ENCODE measurements at regions not wholly inside any gene's neighbourhood (a gene's known extent, or its start where the extent isn't known, plus 50 kb on each side); places are given as distances from the start of the nearest gene placed in this dataset.

DNA sequence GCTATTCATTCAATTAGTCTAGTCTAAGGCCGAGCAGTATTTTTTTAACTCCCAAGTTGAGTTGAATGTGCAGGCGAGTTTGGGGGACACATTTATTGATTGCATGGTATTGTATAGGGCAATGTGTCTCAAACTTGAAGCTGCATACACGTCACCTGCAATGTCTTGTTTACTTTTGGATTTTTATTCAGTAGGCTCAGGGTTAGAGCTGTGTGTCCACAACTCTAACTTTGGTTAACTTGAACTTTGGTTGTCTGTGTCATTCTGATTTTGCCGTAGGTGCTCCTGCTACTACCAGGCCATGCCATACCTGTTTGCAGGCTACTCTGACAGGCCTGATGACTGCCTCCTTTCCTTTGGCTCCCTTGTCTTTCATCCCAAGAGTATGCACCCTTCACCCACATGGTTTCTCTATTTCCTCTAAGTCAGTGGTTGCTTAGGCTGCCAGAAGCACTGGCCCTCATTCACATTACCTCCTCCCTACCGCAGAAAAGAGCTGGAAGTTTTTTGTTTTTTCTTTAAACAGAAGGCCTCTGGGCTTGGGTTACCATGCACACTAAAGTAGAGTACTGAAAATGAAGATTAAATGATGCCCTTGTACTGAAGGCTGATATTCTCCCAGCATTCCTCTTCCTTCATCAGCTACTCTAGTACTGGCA lies 219.4 kb upstream of the SPOPL start:
- intact Hi-C loops (cut with micrococcal nuclease; ENCODE audit: unreplicated experiment): no loop called here
- no peak overlapping the region for H3K27ac ChIP-seq
- TF ChIP-seq EZH2 (IDR thresholded peaks at IDR 0.05; ENCODE audit: low read depth): no peak
- TF ChIP-seq, protein P1, sequence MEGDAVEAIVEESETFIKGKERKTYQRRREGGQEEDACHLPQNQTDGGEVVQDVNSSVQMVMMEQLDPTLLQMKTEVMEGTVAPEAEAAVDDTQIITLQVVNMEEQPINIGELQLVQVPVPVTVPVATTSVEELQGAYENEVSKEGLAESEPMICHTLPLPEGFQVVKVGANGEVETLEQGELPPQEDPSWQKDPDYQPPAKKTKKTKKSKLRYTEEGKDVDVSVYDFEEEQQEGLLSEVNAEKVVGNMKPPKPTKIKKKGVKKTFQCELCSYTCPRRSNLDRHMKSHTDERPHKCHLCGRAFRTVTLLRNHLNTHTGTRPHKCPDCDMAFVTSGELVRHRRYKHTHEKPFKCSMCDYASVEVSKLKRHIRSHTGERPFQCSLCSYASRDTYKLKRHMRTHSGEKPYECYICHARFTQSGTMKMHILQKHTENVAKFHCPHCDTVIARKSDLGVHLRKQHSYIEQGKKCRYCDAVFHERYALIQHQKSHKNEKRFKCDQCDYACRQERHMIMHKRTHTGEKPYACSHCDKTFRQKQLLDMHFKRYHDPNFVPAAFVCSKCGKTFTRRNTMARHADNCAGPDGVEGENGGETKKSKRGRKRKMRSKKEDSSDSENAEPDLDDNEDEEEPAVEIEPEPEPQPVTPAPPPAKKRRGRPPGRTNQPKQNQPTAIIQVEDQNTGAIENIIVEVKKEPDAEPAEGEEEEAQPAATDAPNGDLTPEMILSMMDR (conservative IDR thresholded peaks at IDR 0.05): no peak
- ChIA-PET CTCF (no interaction called here), POLR2A (ENCODE audit: unreplicated experiment) (no interaction called here)
- no peaks in the 10 kb centered on the region for H4K20me1 ChIP-seq (ENCODE audit: insufficient read depth)
- H3K27me3 ChIP-seq (ENCODE audit: insufficient read depth, low read depth): no peaks in the 10 kb centered on the region
- no peaks in the 10 kb centered on the region for H3K4me1 ChIP-seq (replicated peaks; ENCODE audit: insufficient read depth)
- H3K4me3 ChIP-seq: no peak overlapping the region
- no peaks in the 10 kb centered on the region; the same call in 1 of the 2 replicates for H3K9me2 ChIP-seq (ENCODE audit: insufficient read depth)
- H3K9me3 ChIP-seq (ENCODE audit: insufficient read depth, low read depth): no peaks in the 10 kb centered on the region; the same call in 1 of the 2 replicates
- H3K4me2 ChIP-seq: no peak overlapping the region
- DNase-seq: no peak
- no TSS peak for BruUV-seq (replicated peaks)
- no peak overlapping the region for H2AFZ ChIP-seq
- no peaks in the 10 kb centered on the region for H3K79me2 ChIP-seq (ENCODE audit: low read depth)
- no peaks in the 10 kb centered on the region for H3K36me3 ChIP-seq (ENCODE audit: low read depth)
- no peaks in the 10 kb centered on the region for H3F3A ChIP-seq (ENCODE audit: insufficient read depth, low read depth)

DNA sequence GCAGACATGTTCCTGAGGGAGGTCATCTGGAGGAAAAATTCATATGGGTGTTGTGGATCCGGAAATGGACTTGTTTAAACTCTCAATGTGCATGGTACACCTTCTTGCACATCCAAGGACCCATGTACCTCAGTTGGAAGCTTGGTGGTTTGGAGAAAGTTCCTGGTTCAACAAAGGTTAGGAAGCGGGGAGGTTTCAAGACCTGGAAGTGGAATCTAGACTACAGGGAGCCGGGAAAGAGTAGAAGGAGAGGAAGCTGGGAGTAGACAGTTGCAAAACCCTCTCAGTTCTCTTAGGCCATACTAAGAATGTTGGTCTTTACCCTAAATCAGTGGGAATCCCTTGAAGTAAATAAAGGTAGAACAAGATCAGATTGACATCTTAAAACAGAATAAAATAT lies 209.8 kb upstream of the SPOPL start:
- ChIA-PET CTCF (no interaction called here), POLR2A (ENCODE audit: unreplicated experiment) (no interaction called here)
- Histone ChIP-seq H3K27me3 (ENCODE audit: insufficient read depth, low read depth) (no peaks in the 10 kb centered on the region), H3K36me3 (ENCODE audit: low read depth) (no peaks in the 10 kb centered on the region), H3K9me2 (ENCODE audit: insufficient read depth) (no peaks in the 10 kb centered on the region), H3K27ac (no peak overlapping the region), H3F3A (ENCODE audit: insufficient read depth, low read depth) (no peaks in the 10 kb centered on the region), H2AFZ (no peak overlapping the region), H3K4me3 (no peak overlapping the region), H3K4me1 (replicated peaks; ENCODE audit: insufficient read depth) (no peaks in the 10 kb centered on the region), H4K20me1 (ENCODE audit: insufficient read depth) (no peaks in the 10 kb centered on the region), H3K79me2 (ENCODE audit: low read depth) (no peaks in the 10 kb centered on the region), H3K4me2 (no peak overlapping the region), H3K9me3 (ENCODE audit: insufficient read depth, low read depth) (no peaks in the 10 kb centered on the region)
- TF ChIP-seq, protein P1 (conservative IDR thresholded peaks at IDR 0.05): no peak
- no peak for TF ChIP-seq EZH2 (IDR thresholded peaks at IDR 0.05; ENCODE audit: low read depth)
- BruUV-seq (replicated peaks): no TSS peak
- intact Hi-C loops (cut with micrococcal nuclease; ENCODE audit: unreplicated experiment): no loop called here
- DNase-seq: no peak

DNA sequence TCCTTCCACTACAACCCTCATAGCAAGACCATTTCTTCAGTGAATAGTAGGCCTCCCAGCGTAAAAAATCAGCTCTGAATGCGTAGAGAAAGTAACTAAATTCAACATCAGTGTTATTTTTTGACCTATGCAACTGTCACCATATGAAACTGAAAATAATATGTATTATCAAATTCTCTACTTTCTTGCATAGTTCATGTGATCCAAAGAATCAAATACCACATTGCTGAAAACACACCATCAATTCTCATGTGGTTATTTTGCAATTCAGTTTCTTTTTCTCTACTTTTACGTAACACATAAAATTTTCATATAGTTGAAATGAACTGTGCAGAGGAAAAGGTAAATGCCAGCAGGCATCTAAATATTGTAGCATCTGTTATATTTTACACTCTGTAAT lies 208.5 kb upstream of the SPOPL start:
- ChIA-PET POLR2A (ENCODE audit: unreplicated experiment) (no interaction called here), CTCF (no interaction called here)
- no peaks in the 10 kb centered on the region for H3K27me3 ChIP-seq (ENCODE audit: insufficient read depth, low read depth)
- no peaks in the 10 kb centered on the region for H3K9me2 ChIP-seq (ENCODE audit: insufficient read depth)
- H4K20me1 ChIP-seq (ENCODE audit: insufficient read depth): no peaks in the 10 kb centered on the region
- no peak overlapping the region for H3K4me3 ChIP-seq
- no peaks in the 10 kb centered on the region for H3K36me3 ChIP-seq (ENCODE audit: low read depth)
- BruUV-seq (replicated peaks): no TSS peak
- H3K4me1 ChIP-seq (replicated peaks; ENCODE audit: insufficient read depth): no peaks in the 10 kb centered on the region
- no peak for DNase-seq
- H2AFZ ChIP-seq: no peak overlapping the region
- no peaks in the 10 kb centered on the region for H3K79me2 ChIP-seq (ENCODE audit: low read depth)
- H3K27ac ChIP-seq: no peak overlapping the region
- no peaks in the 10 kb centered on the region for H3F3A ChIP-seq (ENCODE audit: insufficient read depth, low read depth)
- H3K9me3 ChIP-seq (ENCODE audit: insufficient read depth, low read depth): no peaks in the 10 kb centered on the region
- no peak for TF ChIP-seq EZH2 (IDR thresholded peaks at IDR 0.05; ENCODE audit: low read depth)
- TF ChIP-seq, protein P1 (conservative IDR thresholded peaks at IDR 0.05): no peak
- H3K4me2 ChIP-seq: no peak overlapping the region
- intact Hi-C loops (cut with micrococcal nuclease; ENCODE audit: unreplicated experiment): no loop called here
